HepG2 (cell line): ENCODE measurements at regions not wholly inside any gene's neighbourhood (a gene's known extent, or its start where the extent isn't known, plus 50 kb on each side); places are given as distances from the start of the nearest gene placed in this dataset.

Experiments used
- ARHGAP35 ChIP-seq: sonication (generic); formaldehyde crosslinking; IDR thresholded peaks from 2 replicates; pipeline ENCODE4 v1.9.0; 2022; ENCODE audit warnings: mild to moderate bottlenecking, inconsistent platforms, moderate library complexity, missing genetic modification reagents, borderline replicate concordance
- DPF2 ChIP-seq: sonication (generic); formaldehyde crosslinking; IDR thresholded peaks from 2 replicates; pipeline ENCODE4 v1.4.0; 2020; ENCODE audit warnings: mild to moderate bottlenecking, low read depth, missing genetic modification reagents, borderline replicate concordance
- EEA1 ChIP-seq: sonication (generic); formaldehyde crosslinking; IDR thresholded peaks from 2 replicates; pipeline ENCODE4 v1.5.1; 2020; ENCODE audit warnings: mild to moderate bottlenecking, missing genetic modification reagents, borderline replicate concordance
- FOXK1 ChIP-seq: sonication (generic); formaldehyde crosslinking; IDR thresholded peaks from 2 replicates; pipeline ENCODE4 v1.4.0; 2020; ENCODE audit warnings: low read depth, missing genetic modification reagents, borderline replicate concordance
- FOXM1 ChIP-seq: sonication (generic); formaldehyde crosslinking; IDR thresholded peaks from 2 replicates; pipeline ENCODE4 v1.5.0; 2020; ENCODE audit warnings: missing genetic modification reagents
- HNRNPL ChIP-seq: fragments of 200-400 bp; formaldehyde crosslinking; IDR thresholded peaks from 2 replicates; pipeline ENCODE4 v1.6.1; 2017; ENCODE audit warnings: mild to moderate bottlenecking, low read depth, low read length
- MXI1 ChIP-seq: IDR thresholded peaks from 3 replicates; pipeline ENCODE4 v1.6.1; 2012; ENCODE audit warnings: low read depth, low read length, inconsistent platforms, borderline replicate concordance
- NFATC3 ChIP-seq: sonication (generic); formaldehyde crosslinking; IDR thresholded peaks from 2 replicates; pipeline ENCODE4 v1.5.1; 2020; ENCODE audit warnings: mild to moderate bottlenecking, missing genetic modification reagents
- POGZ ChIP-seq: sonication (generic); formaldehyde crosslinking; IDR thresholded peaks from 2 replicates; pipeline ENCODE4 v1.4.0; 2020; ENCODE audit warnings: mild to moderate bottlenecking, missing genetic modification reagents
- RXRB ChIP-seq: IDR thresholded peaks from 2 replicates; pipeline ENCODE4 v1.6.1; 2016; ENCODE audit warnings: borderline replicate concordance, missing genetic modification reagents, missing compliant biosample characterization
- SMARCC2 ChIP-seq: fragments of 450-650 bp; IDR thresholded peaks from 2 replicates; pipeline ENCODE4 v1.6.1; 2017; ENCODE audit warnings: antibody characterized with exemption, mild to moderate bottlenecking
- SMC3 ChIP-seq: IDR thresholded peaks from 2 replicates; pipeline ENCODE4 v1.6.1; 2011; ENCODE audit warnings: low read length, improper control_type of control experiment
- TARDBP ChIP-seq: sonication (generic); formaldehyde crosslinking; IDR thresholded peaks from 2 replicates; pipeline ENCODE4 v1.8.0; 2022; ENCODE audit warnings: mild to moderate bottlenecking, missing genetic modification reagents
- TFAP4 ChIP-seq: sonication (generic); IDR thresholded peaks from 2 replicates; pipeline ENCODE4 v1.6.1; 2016; ENCODE audit warnings: low read depth, borderline replicate concordance
- XRCC5 ChIP-seq: fragments of 200-400 bp; formaldehyde crosslinking; optimal IDR thresholded peaks from 2 replicates; pipeline ENCODE3; 2017; ENCODE audit warnings: mild to moderate bottlenecking, low read length
- ZBTB38 ChIP-seq: sonication (generic); formaldehyde crosslinking; IDR thresholded peaks from 2 replicates; pipeline ENCODE4 v1.5.1; 2020; ENCODE audit warnings: mild to moderate bottlenecking, missing genetic modification reagents
- ZFX ChIP-seq: sonication (generic); formaldehyde crosslinking; IDR thresholded peaks from 2 replicates; pipeline ENCODE4 v1.4.0; 2020; ENCODE audit warnings: mild to moderate bottlenecking, low read depth, missing genetic modification reagents, moderate library complexity
- ZNF205 ChIP-seq: IDR thresholded peaks from 2 replicates; pipeline ENCODE4 v1.6.1; 2018; ENCODE audit warnings: missing biosample characterization, missing genetic modification reagents
- ZNF331 ChIP-seq: sonication (generic); formaldehyde crosslinking; IDR thresholded peaks from 2 replicates; pipeline ENCODE4 v1.4.0; 2020; ENCODE audit warnings: missing genetic modification reagents
- ZNF335 ChIP-seq: sonication (generic); formaldehyde crosslinking; IDR thresholded peaks from 2 replicates; pipeline ENCODE4 v1.4.0; 2020; ENCODE audit warnings: missing genetic modification reagents
- ZNF34 ChIP-seq: sonication (generic); formaldehyde crosslinking; IDR thresholded peaks from 2 replicates; pipeline ENCODE4 v1.4.0; 2020; ENCODE audit warnings: mild to moderate bottlenecking, missing genetic modification reagents, borderline replicate concordance
- ZNF563 ChIP-seq: sonication (generic); formaldehyde crosslinking; IDR thresholded peaks from 2 replicates; pipeline ENCODE4 v1.8.0; 2022; ENCODE audit warnings: mild to moderate bottlenecking, moderate library complexity, missing genetic modification reagents
- ZNF598 ChIP-seq: sonication (generic); formaldehyde crosslinking; IDR thresholded peaks from 2 replicates; pipeline ENCODE4 v1.5.1; 2020; ENCODE audit warnings: mild to moderate bottlenecking, missing genetic modification reagents, borderline replicate concordance
- ZNF691 ChIP-seq: sonication (generic); formaldehyde crosslinking; IDR thresholded peaks from 2 replicates; pipeline ENCODE4 v1.4.0; 2020; ENCODE audit warnings: missing genetic modification reagents, low read depth, mild to moderate bottlenecking, borderline replicate concordance
- TF ChIP-seq, protein P1 (sequence below): sonication (generic); formaldehyde crosslinking; IDR thresholded peaks from 2 replicates; pipeline ENCODE4 v1.4.0; 2020; ENCODE audit warnings: low read depth, missing genetic modification reagents
- TF ChIP-seq, protein P2 (sequence below): sonication (generic); formaldehyde crosslinking; IDR thresholded peaks from 2 replicates; pipeline ENCODE4 v1.5.0; 2020; ENCODE audit warnings: missing genetic modification reagents

DNA sequence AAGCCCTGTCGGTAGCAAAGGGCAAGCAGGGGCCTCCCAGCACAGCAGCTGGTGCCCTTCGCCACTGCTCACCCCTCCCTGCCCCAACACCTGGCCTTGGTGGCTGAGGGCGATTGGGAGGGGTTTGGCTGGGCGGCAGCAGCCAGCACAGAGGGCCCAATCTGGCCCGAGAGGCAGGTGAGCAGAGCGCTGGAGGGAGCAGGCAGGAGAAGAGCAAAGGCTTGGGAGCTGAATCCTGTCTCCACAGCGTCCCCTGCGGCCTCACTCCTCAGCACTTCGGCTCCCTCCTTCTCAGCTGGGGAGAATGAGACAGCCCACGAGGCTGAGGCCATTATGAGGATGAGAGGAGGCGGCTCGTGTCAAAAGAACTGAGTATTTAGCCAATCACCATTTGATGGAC, 74.9 kb upstream of the TAF1B start (continued):
- TF ChIP-seq ZNF34 (no peak), EEA1 (CRISPR knock-in tag) (0 out of 2 replicates have a peak, but pooled peaks have one; percentile 68), ARHGAP35 (CRISPR knock-in tag) (peak; percentile 38; the same call in 1 of the 2 replicates), TFAP4 (peak; percentile 61; the same call in 1 of the 2 replicates), NFATC3 (CRISPR knock-in tag) (no peak), RXRB (CRISPR knock-in tag) (no peak), SMC3 (peak; percentile 11; the same call in 1 of the 2 replicates), FOXM1 (CRISPR knock-in tag) (no peak), ZBTB38 (CRISPR knock-in tag) (peak; percentile 41; the same call in 1 of the 2 replicates), HNRNPL (0 out of 2 replicates have a peak, but pooled peaks have one; percentile 54), MXI1 (no peak), ZNF205 (peak; percentile 48; the same call in 1 of the 2 replicates), POGZ (CRISPR knock-in tag) (0 out of 2 replicates have a peak, but pooled peaks have one; percentile 34), SMARCC2 (no peak), ZNF691 (CRISPR knock-in tag) (0 out of 2 replicates have a peak, but pooled peaks have one; percentile 41), ZNF331 (CRISPR knock-in tag) (peak; percentile 44; the same call in 1 of the 2 replicates), TARDBP (CRISPR knock-in tag) (0 out of 2 replicates have a peak, but pooled peaks have one; percentile 22), ZNF563 (CRISPR knock-in tag) (no peak), XRCC5 (peak; percentile 62), FOXK1 (CRISPR knock-in tag) (no peak), ZNF598 (CRISPR knock-in tag) (0 out of 2 replicates have a peak, but pooled peaks have one; percentile 13), ZNF335 (CRISPR knock-in tag) (no peak), ZFX (0 out of 2 replicates have a peak, but pooled peaks have one; percentile 50), DPF2 (CRISPR knock-in tag) (0 out of 2 replicates have a peak, but pooled peaks have one; percentile 22)
- TF ChIP-seq, protein P1, sequence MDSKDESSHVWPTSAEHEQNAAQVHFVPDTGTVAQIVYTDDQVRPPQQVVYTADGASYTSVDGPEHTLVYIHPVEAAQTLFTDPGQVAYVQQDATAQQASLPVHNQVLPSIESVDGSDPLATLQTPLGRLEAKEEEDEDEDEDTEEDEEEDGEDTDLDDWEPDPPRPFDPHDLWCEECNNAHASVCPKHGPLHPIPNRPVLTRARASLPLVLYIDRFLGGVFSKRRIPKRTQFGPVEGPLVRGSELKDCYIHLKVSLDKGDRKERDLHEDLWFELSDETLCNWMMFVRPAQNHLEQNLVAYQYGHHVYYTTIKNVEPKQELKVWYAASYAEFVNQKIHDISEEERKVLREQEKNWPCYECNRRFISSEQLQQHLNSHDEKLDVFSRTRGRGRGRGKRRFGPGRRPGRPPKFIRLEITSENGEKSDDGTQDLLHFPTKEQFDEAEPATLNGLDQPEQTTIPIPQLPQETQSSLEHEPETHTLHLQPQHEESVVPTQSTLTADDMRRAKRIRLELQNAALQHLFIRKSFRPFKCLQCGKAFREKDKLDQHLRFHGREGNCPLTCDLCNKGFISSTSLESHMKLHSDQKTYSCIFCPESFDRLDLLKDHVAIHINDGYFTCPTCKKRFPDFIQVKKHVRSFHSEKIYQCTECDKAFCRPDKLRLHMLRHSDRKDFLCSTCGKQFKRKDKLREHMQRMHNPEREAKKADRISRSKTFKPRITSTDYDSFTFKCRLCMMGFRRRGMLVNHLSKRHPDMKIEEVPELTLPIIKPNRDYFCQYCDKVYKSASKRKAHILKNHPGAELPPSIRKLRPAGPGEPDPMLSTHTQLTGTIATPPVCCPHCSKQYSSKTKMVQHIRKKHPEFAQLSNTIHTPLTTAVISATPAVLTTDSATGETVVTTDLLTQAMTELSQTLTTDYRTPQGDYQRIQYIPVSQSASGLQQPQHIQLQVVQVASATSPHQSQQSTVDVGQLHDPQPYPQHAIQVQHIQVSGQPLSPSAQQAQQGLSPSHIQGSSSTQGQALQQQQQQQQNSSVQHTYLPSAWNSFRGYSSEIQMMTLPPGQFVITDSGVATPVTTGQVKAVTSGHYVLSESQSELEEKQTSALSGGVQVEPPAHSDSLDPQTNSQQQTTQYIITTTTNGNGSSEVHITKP (CRISPR knock-in tag): peak; percentile 45; the same call in 1 of the 2 replicates
- TF ChIP-seq, protein P2, sequence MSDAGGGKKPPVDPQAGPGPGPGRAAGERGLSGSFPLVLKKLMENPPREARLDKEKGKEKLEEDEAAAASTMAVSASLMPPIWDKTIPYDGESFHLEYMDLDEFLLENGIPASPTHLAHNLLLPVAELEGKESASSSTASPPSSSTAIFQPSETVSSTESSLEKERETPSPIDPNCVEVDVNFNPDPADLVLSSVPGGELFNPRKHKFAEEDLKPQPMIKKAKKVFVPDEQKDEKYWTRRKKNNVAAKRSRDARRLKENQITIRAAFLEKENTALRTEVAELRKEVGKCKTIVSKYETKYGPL (CRISPR knock-in tag): no peak
